TTC549 (cell line): ENCODE measurements at regions not wholly inside any gene's neighbourhood (a gene's known extent, or its start where the extent isn't known, plus 50 kb on each side); places are given as distances from the start of the nearest gene placed in this dataset.
"Not testable (repeated sequence)": the region's sequence is repeated elsewhere in the genome, so short reads cannot be mapped to it uniquely, and the experiment has no call there.

Experiments
- FAIRE-seq: peaks from 2 replicates; lab custom pipeline; 2012; peaks lifted over from hg19 to GRCh38; lab: Jason Lieb, UNC

GRCh38 chr7:20466543-20467021 lies 135.9 kb downstream of the ITGB8 start:
- FAIRE-seq = no peak

- peak; percentile 71 for FAIRE-seq
Measured at GRCh38 chr7:20470082-20470481, 139.4 kb downstream of the ITGB8 start.

- FAIRE-seq = no peak
Measured at GRCh38 chr7:20470726-20471125, 140.0 kb downstream of the ITGB8 start.

- no peak for FAIRE-seq
Measured at GRCh38 chr7:20474249-20474648, 141.2 kb upstream of the ABCB5 start.

GRCh38 chr7:20475756-20476155 lies 139.7 kb upstream of the ABCB5 start:
- no peak for FAIRE-seq

- no peak for FAIRE-seq
Measured at GRCh38 chr7:20477067-20477466, 138.4 kb upstream of the ABCB5 start.

GRCh38 chr7:20479706-20480105 lies 135.8 kb upstream of the ABCB5 start:
- FAIRE-seq = no peak

GRCh38 chr7:20482071-20482470 lies 133.4 kb upstream of the ABCB5 start:
- no peak for FAIRE-seq

GRCh38 chr7:20484356-20484755 lies 131.1 kb upstream of the ABCB5 start:
- no peak for FAIRE-seq

- no peak for FAIRE-seq
Measured at GRCh38 chr7:20488850-20489249, 126.6 kb upstream of the ABCB5 start.

GRCh38 chr7:20491284-20491683 lies 124.2 kb upstream of the ABCB5 start:
- no peak for FAIRE-seq

GRCh38 chr7:20494566-20494965 lies 120.9 kb upstream of the ABCB5 start:
- FAIRE-seq = no peak

- FAIRE-seq = not testable (repeated sequence)
Measured at GRCh38 chr7:20501473-20501872, 114.0 kb upstream of the ABCB5 start.

GRCh38 chr7:20503278-20503950 lies 112.1 kb upstream of the ABCB5 start:
- FAIRE-seq = no peak

GRCh38 chr7:20504060-20504459 lies 111.4 kb upstream of the ABCB5 start:
- no peak for FAIRE-seq

- no peak for FAIRE-seq
Measured at GRCh38 chr7:20506175-20506574, 109.3 kb upstream of the ABCB5 start.

GRCh38 chr7:20507157-20507556 lies 108.3 kb upstream of the ABCB5 start:
- FAIRE-seq = no peak

GRCh38 chr7:20508109-20508508 lies 107.4 kb upstream of the ABCB5 start:
- FAIRE-seq = no peak

GRCh38 chr7:20509892-20510572 lies 105.4 kb upstream of the ABCB5 start:
- FAIRE-seq = no peak

- no peak for FAIRE-seq
Measured at GRCh38 chr7:20510573-20510900, 104.9 kb upstream of the ABCB5 start.

GRCh38 chr7:20513341-20513740 lies 102.1 kb upstream of the ABCB5 start:
- no peak for FAIRE-seq

GRCh38 chr7:20513897-20514296 lies 101.6 kb upstream of the ABCB5 start:
- no peak for FAIRE-seq

- no peak for FAIRE-seq
Measured at GRCh38 chr7:20514364-20514763, 101.1 kb upstream of the ABCB5 start.

GRCh38 chr7:20519645-20520044 lies 95.8 kb upstream of the ABCB5 start:
- FAIRE-seq = no peak
